IMR-90 (cell line): ENCODE measurements at regions not wholly inside any gene's neighbourhood (a gene's known extent, or its start where the extent isn't known, plus 50 kb on each side); places are given as distances from the start of the nearest gene placed in this dataset.

Experiments used
- ATAC-seq: fragments of 200-7000 bp; cut with Tn5 transposase; 2 replicates; pipeline ENCODE4 v1.9.1; 2020; ENCODE audit warnings: low read depth, mild to moderate bottlenecking, moderate library complexity
- BruUV-seq: library from RNA; stranded (reverse); fragments of 400-500 nt; replicated peaks from 2 replicates; lab custom pipeline; 2021; lab: Mats Ljungman, UMichigan
- CTCF ChIA-PET: fragments of 300-600 bp; formaldehyde crosslinking; extraction: SDS; loops from one replicate; lab custom pipeline; 2021; ENCODE audit warnings: antibody characterized with exemption; lab: Yijun Ruan, JAX
- POLR2A ChIA-PET: fragments of 300-600 bp; sonication (Branson Sonifier 250); formaldehyde crosslinking; loops from one replicate; lab custom pipeline; 2022; ENCODE audit warnings: antibody characterized with exemption; ENCODE audit not compliant: unreplicated experiment; lab: Charles Lee
- DNase-seq: peaks from one replicate; pipeline ENCODE4 v3.0.0; 2013
- H2AFZ ChIP-seq: replicated peaks from 2 replicates; pipeline ENCODE3; 2013; ENCODE audit warnings: low read length, mild to moderate bottlenecking; ENCODE audit not compliant: poor library complexity
- H2AK5ac ChIP-seq: 2 replicates; pipeline ENCODE4 v1.6.1; 2013; ENCODE audit warnings: low read depth, low read length, inconsistent platforms
- H2AK9ac ChIP-seq: replicated peaks from 2 replicates; pipeline ENCODE3; 2013; ENCODE audit warnings: mild to moderate bottlenecking, low read depth, low read length, moderate library complexity; ENCODE audit not compliant: poor library complexity
- H2BK120ac ChIP-seq: 2 replicates; pipeline ENCODE4 v1.6.1; 2013; ENCODE audit warnings: low read depth, low read length, inconsistent platforms
- H2BK15ac ChIP-seq: 3 replicates; pipeline ENCODE4 v1.6.1; 2013; ENCODE audit warnings: low read depth, low read length, inconsistent platforms
- H2BK20ac ChIP-seq: 2 replicates; pipeline ENCODE4 v1.6.1; 2013; ENCODE audit warnings: low read depth, mild to moderate bottlenecking, inconsistent platforms, low read length, moderate library complexity
- H2BK5ac ChIP-seq: 2 replicates; pipeline ENCODE4 v1.6.1; 2013; ENCODE audit warnings: mild to moderate bottlenecking, low read depth, low read length, inconsistent platforms; ENCODE audit not compliant: poor library complexity, severe bottlenecking
- H3K14ac ChIP-seq: replicated peaks from 2 replicates; pipeline ENCODE4 v1.6.1; 2013; ENCODE audit warnings: low read depth, low read length, inconsistent platforms
- H3K18ac ChIP-seq: 2 replicates; pipeline ENCODE4 v1.6.1; 2013; ENCODE audit warnings: low read depth, low read length, control low read depth
- H3K23ac ChIP-seq: 2 replicates; pipeline ENCODE4 v1.6.1; 2013; ENCODE audit warnings: low read depth, low read length, inconsistent platforms
- H3K27ac ChIP-seq: 2 replicates; pipeline ENCODE4 v1.5.1; 2013; ENCODE audit warnings: mild to moderate bottlenecking, control low read depth, low read length; ENCODE audit not compliant: insufficient read depth
- H3K27me3 ChIP-seq: 2 replicates; pipeline ENCODE4 v1.6.1; 2013; ENCODE audit warnings: low read length; ENCODE audit not compliant: control insufficient read depth, insufficient read depth
- H3K36me3 ChIP-seq: 2 replicates; pipeline ENCODE4 v1.6.1; 2013; ENCODE audit warnings: low read length, mixed read lengths; ENCODE audit not compliant: control insufficient read depth, insufficient read depth
- H3K4ac ChIP-seq: 2 replicates; pipeline ENCODE4 v1.6.1; 2013; ENCODE audit warnings: low read depth, low read length, inconsistent platforms
- H3K4me1 ChIP-seq: 2 replicates; pipeline ENCODE4 v1.6.1; 2013; ENCODE audit warnings: low read length, mixed read lengths; ENCODE audit not compliant: control insufficient read depth, insufficient read depth
- H3K4me2 ChIP-seq: 2 replicates; pipeline ENCODE4 v1.6.1; 2013; ENCODE audit warnings: low read depth, mild to moderate bottlenecking, control low read depth, low read length, moderate library complexity
- H3K4me3 ChIP-seq: 2 replicates; pipeline ENCODE4 v1.5.1; 2013; ENCODE audit warnings: low read depth, mild to moderate bottlenecking, control low read depth, low read length, moderate library complexity; ENCODE audit not compliant: insufficient read depth
- H3K56ac ChIP-seq: 2 replicates; pipeline ENCODE4 v1.6.1; 2013; ENCODE audit warnings: low read length, inconsistent platforms; ENCODE audit not compliant: insufficient read depth; ENCODE audit errors: extremely low read depth
- H3K79me1 ChIP-seq, 2 experiments: 2 replicates each; pipeline ENCODE4 v1.6.1; 2013; ENCODE audit warnings: low read length in 2 of 2, inconsistent platforms in 1 of 2, low read depth in 1 of 2
- H3K9ac ChIP-seq: 2 replicates; pipeline ENCODE4 v1.6.1; 2013; ENCODE audit warnings: low read depth, low read length, control low read depth
- H3K9me1 ChIP-seq: 2 replicates; pipeline ENCODE4 v1.6.1; 2013; ENCODE audit warnings: low read length, inconsistent platforms; ENCODE audit not compliant: insufficient read depth
- H3K9me3 ChIP-seq: 2 replicates; pipeline ENCODE4 v1.6.1; 2013; ENCODE audit warnings: low read length; ENCODE audit not compliant: control insufficient read depth, insufficient read depth
- H4K20me1 ChIP-seq: 2 replicates; pipeline ENCODE4 v1.6.1; 2013; ENCODE audit warnings: low read length, inconsistent platforms; ENCODE audit not compliant: insufficient read depth
- H4K5ac ChIP-seq: 2 replicates; pipeline ENCODE4 v1.6.1; 2013; ENCODE audit warnings: mild to moderate bottlenecking, low read depth, low read length, control low read depth
- H4K8ac ChIP-seq, 2 experiments: 2 replicates each; pipeline ENCODE4 v1.6.1; 2013; ENCODE audit warnings: low read depth in 2 of 2, low read length in 2 of 2, control low read depth in 1 of 2, inconsistent platforms in 1 of 2
- H4K91ac ChIP-seq: 2 replicates; pipeline ENCODE4 v1.6.1; 2013; ENCODE audit warnings: low read depth, low read length, inconsistent platforms; ENCODE audit not compliant: insufficient read depth
- CEBPB ChIP-seq: IDR thresholded peaks from 2 replicates; pipeline ENCODE4 v1.6.1; 2012; ENCODE audit warnings: low read depth, low read length, improper control_type of control experiment
- ELK1 ChIP-seq: fragments of 150-350 bp; IDR thresholded peaks from 2 replicates; pipeline ENCODE4 v1.6.1; 2016; ENCODE audit warnings: low read depth, mild to moderate bottlenecking, low read length, moderate library complexity, borderline replicate concordance
- NFE2L2 ChIP-seq: fragments of 150-350 bp; IDR thresholded peaks from 2 replicates; pipeline ENCODE4 v1.6.1; 2016; ENCODE audit warnings: low read depth, mild to moderate bottlenecking, low read length
- POLR2A ChIP-seq: IDR thresholded peaks from 2 replicates; pipeline ENCODE4 v1.6.1; 2012; ENCODE audit warnings: mild to moderate bottlenecking, low read depth, low read length
- WGBS, 2 experiments: methylation state at CpG; one replicate each; pipeline versions ENCODE4 v1.1.5 to v1.1.7; 2013; ENCODE audit warnings: missing lambda C conversion rate in 2 of 2; ENCODE audit not compliant: insufficient read length in 1 of 2; ENCODE audit errors: extremely low coverage in 2 of 2; 5-methylcytosine and 5-hydroxymethylcytosine counted together
- dilution Hi-C: fragments of 300-500 bp; cut with HindIII; formaldehyde crosslinking; loops from one replicate; pipeline ENCODE4 v1.14.3; 2018; ENCODE audit warnings: low sequenced_read_pairs; ENCODE audit not compliant: unreplicated experiment
- in situ Hi-C: fragments of 300-500 bp; cut with MboI; formaldehyde crosslinking; loops from 3 replicates; pipeline ENCODE4 v1.14.3; 2019; ENCODE audit warnings: low sequenced_read_pairs, inconsistent platforms, mixed read lengths
- intact Hi-C: fragments of 100-400 bp; cut with micrococcal nuclease; formaldehyde crosslinking; loops from 2 replicates; pipeline ENCODE4 v1.10.0; 2022

GRCh38 chr4:121213940-121214339, 49.8 kb upstream of the TNIP3 start:
- no peaks in the 10 kb centered on the region for H3K27me3 ChIP-seq
- no peak overlapping the region for H4K91ac ChIP-seq
- H2AFZ ChIP-seq = no peak overlapping the region
- H3K79me1 ChIP-seq = no peaks in the 10 kb centered on the region
- no TSS peak for BruUV-seq
- H2AK9ac ChIP-seq = no peak overlapping the region
- intact Hi-C loops = no loop called here
- H3K36me3 ChIP-seq = no peaks in the 10 kb centered on the region
- no peak overlapping the region for H3K4ac ChIP-seq
- no peak overlapping the region for H2AK5ac ChIP-seq
- H2BK20ac ChIP-seq = no peak overlapping the region
- no peak overlapping the region for H2BK15ac ChIP-seq
- DNase-seq (no peak), ATAC-seq (no peak)
- POLR2A ChIA-PET = no interaction called here
- H3K9ac ChIP-seq = no peak overlapping the region
- TF ChIP-seq CEBPB = no peak
- no peak for TF ChIP-seq NFE2L2
- no peak for TF ChIP-seq ELK1
- no peak for TF ChIP-seq POLR2A
- H3K27ac ChIP-seq = no peak overlapping the region
- dilution Hi-C loops = no loop called here
- no peak overlapping the region for H3K4me2 ChIP-seq
- no peak overlapping the region for H3K14ac ChIP-seq
- no peaks in the 10 kb centered on the region for H3K4me1 ChIP-seq
- WGBS, 2 experiments = no CpG with 5 or more reads among the region's 7 CpGs
- no peaks in the 10 kb centered on the region for H4K20me1 ChIP-seq
- H3K23ac ChIP-seq = no peak overlapping the region
- H4K5ac ChIP-seq = no peak overlapping the region
- no peak overlapping the region for H3K18ac ChIP-seq
- H2BK120ac ChIP-seq = no peak overlapping the region
- in situ Hi-C loops = no loop called here
- no peak overlapping the region for H3K56ac ChIP-seq
- H3K9me1 ChIP-seq = no peaks in the 10 kb centered on the region
- CTCF ChIA-PET = no interaction called here
- no peak overlapping the region for H4K8ac ChIP-seq
- no peak overlapping the region for H3K4me3 ChIP-seq
- H3K9me3 ChIP-seq = no peaks in the 10 kb centered on the region
- H2BK5ac ChIP-seq = no peak overlapping the region
